ENCODE measurements at regions not wholly inside any gene's neighbourhood (a gene's known extent, or its start where the extent isn't known, plus 50 kb on each side); places are given as distances from the start of the nearest gene placed in this dataset.

DNA sequence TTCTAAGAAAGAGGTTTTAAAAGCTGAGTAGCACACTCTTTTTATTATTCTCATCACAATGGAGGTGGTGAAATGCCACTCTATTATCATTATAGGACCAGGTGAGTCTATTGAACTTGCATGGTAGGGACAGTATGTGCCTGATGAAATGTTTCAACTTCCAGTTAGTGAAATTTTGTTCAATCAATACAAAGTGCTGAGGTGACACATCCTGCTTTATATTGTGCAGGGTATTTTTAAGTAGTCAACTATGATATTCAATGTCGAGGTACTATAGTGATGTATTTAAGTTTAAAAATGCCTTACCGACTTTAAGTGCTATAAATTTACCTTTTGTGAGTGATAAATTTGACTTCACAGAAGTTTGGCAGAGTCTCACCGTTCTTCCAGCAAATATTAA lies 284.7 kb upstream of the BRINP3 start:
- TF ChIP-seq, protein P1, sequence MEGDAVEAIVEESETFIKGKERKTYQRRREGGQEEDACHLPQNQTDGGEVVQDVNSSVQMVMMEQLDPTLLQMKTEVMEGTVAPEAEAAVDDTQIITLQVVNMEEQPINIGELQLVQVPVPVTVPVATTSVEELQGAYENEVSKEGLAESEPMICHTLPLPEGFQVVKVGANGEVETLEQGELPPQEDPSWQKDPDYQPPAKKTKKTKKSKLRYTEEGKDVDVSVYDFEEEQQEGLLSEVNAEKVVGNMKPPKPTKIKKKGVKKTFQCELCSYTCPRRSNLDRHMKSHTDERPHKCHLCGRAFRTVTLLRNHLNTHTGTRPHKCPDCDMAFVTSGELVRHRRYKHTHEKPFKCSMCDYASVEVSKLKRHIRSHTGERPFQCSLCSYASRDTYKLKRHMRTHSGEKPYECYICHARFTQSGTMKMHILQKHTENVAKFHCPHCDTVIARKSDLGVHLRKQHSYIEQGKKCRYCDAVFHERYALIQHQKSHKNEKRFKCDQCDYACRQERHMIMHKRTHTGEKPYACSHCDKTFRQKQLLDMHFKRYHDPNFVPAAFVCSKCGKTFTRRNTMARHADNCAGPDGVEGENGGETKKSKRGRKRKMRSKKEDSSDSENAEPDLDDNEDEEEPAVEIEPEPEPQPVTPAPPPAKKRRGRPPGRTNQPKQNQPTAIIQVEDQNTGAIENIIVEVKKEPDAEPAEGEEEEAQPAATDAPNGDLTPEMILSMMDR (IDR thresholded peaks at IDR 0.05; ENCODE audit: insufficient read depth, low read length) = no peak
- DNase-seq (ENCODE audit: low read depth) = no peak
- no peak overlapping the region for H3K4me3 ChIP-seq (ENCODE audit: low read depth, low read length)

DNA sequence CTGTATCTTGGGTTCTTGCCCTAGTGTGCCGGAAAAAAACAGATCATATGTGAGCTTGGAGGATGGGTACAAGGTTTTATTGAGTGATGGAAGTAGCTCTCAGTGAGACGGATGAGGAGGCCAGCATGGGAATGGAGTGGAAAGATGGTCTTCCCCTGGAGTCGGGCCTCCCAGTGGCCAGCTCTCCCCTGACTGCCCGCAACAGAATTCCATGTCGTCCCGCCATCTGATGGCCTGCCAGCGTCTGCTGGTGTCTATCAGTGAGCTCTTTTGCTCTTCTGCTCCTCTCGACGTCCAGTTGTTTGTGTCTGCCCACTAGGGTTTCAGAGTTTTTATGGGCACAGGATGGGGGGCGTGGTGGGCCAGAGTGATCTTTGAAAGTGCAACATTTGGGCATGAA lies 315.2 kb upstream of the BRINP3 start:
- H3K4me3 ChIP-seq (ENCODE audit: low read depth, low read length) = no peak overlapping the region
- TF ChIP-seq, protein P1 (IDR thresholded peaks at IDR 0.05; ENCODE audit: insufficient read depth, low read length) = no peak
- no peak for DNase-seq (ENCODE audit: low read depth)

DNA sequence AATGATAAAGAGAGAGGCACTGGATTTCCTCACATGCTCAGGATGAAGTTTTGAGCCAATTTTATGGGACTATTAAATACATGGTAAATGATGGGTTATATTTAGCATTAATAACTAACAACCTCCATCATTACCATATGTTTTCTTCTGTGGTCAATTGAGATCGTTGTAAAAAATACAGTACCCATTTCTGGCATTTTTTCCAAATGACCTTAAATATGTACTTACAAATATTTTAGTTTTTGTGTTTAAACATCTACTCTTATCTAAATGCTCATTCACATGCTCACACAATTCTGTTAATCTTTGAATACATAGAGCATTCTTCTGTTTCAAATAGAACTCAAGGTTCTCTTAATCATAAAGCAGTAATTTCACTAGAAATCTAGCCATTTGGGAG lies 330.0 kb upstream of the BRINP3 start:
- no peak overlapping the region for H3K4me3 ChIP-seq (ENCODE audit: low read depth, low read length)
- TF ChIP-seq, protein P1 (IDR thresholded peaks at IDR 0.05; ENCODE audit: insufficient read depth, low read length) = no peak
- DNase-seq (ENCODE audit: low read depth) = no peak

DNA sequence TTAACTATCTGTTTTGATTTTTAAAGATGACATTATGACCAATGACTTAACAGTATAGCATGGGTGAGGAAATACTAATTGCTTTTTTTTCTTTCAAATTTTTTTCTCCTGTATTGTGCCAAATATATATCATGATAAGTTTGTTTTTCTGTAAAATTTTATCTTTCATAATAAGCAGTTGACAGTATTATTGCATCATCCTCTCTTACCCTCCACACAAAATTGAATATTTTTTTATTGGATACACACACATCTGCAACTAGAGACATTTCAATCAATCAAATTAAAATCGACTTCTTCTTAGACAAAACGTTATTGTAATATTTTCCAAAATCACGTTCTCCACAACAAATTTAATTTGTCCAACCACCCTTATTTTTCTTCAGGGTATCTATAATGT lies 330.4 kb upstream of the BRINP3 start:
- TF ChIP-seq, protein P1 (IDR thresholded peaks at IDR 0.05; ENCODE audit: insufficient read depth, low read length) = no peak
- H3K4me3 ChIP-seq (ENCODE audit: low read depth, low read length) = no peak overlapping the region
- DNase-seq (ENCODE audit: low read depth) = no peak

DNA sequence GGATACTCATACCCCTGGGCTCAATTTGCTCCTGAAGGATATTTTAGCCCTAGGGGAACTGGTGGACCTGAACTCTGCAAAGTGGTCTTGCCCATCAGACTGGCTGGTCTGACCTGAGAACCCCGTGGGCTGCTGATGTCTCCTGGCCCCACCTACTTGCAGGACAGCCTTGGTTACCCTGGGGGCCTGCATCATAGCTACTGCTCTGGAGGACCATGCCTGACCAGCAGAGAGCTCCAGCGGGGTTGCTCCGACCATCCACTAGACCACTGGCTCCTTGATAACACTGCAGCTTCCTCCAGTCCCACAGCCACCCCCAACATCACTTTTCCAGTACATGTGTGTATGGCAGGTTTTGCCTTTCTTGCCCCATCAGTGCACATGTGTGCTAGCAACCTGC lies 331.6 kb upstream of the BRINP3 start:
- H3K4me3 ChIP-seq (ENCODE audit: low read depth, low read length) = no peak overlapping the region
- no peak for DNase-seq (ENCODE audit: low read depth)
- TF ChIP-seq, protein P1 (IDR thresholded peaks at IDR 0.05; ENCODE audit: insufficient read depth, low read length) = no peak

DNA sequence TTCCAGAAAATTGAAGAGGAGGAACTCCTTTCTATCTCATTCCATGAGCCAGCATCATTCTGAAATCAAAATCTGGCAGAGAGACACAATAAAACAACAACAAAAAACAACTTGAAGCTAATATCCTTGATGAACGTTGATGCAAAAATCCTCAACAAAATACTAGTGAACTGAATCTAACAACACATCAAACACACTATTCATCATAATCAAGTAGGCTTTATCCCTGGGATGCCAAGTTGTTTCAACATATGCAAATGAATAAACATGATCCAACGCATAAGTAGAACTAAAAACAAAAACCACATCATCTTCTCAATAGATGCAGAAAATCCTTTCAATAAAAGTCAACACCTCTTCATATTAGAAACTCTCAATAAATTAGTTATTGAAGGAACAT lies 335.3 kb upstream of the BRINP3 start:
- DNase-seq (ENCODE audit: low read depth) = no peak
- no peak overlapping the region for H3K4me3 ChIP-seq (ENCODE audit: low read depth, low read length)
- TF ChIP-seq, protein P1 (IDR thresholded peaks at IDR 0.05; ENCODE audit: insufficient read depth, low read length) = no peak

DNA sequence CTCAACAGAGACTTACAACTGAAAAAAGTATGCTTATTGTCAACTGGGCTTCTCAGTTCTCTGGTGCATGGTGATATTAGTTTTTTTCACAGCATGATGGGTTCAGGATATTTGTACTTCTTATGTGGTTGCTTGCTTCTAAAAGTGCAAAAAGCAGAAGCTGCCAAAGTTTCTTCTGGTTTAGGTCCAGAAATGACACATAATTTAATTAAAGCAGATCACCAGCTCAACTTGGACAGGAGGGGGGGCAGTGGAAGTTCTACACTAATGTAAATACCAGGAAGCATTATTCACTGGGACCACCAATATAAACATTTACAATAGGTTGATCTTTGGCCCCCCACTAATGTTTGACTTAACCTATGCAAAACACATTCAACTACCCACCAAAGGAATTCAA lies 354.8 kb upstream of the BRINP3 start:
- H3K4me3 ChIP-seq (ENCODE audit: low read depth, low read length) = no peak overlapping the region
- no peak for DNase-seq (ENCODE audit: low read depth)
- TF ChIP-seq, protein P1 (IDR thresholded peaks at IDR 0.05; ENCODE audit: insufficient read depth, low read length) = no peak

Measured in fibroblast of the aortic adventitia (primary cell).